GM12878 (cell line): ENCODE measurements at regions not wholly inside any gene's neighbourhood (a gene's known extent, or its start where the extent isn't known, plus 50 kb on each side); places are given as distances from the start of the nearest gene placed in this dataset.

ENCODE experiments used
- BHLHE40 ChIP-seq, 2 experiments: fragments of 450-650 bp in 1 of 2; IDR thresholded peaks; 2 replicates each; pipeline ENCODE4 v1.6.1; 2011 to 2017; ENCODE audit warnings: low read depth in 2 of 2, borderline replicate concordance in 1 of 2, improper control_type of control experiment in 1 of 2, low read length in 1 of 2, mild to moderate bottlenecking in 1 of 2
- CREB1 ChIP-seq: IDR thresholded peaks from 2 replicates; pipeline ENCODE4 v1.6.1; 2012; ENCODE audit warnings: low read depth, mild to moderate bottlenecking, inconsistent platforms
- DPF2 ChIP-seq: fragments of 450-650 bp; IDR thresholded peaks from 2 replicates; pipeline ENCODE4 v1.6.1; 2017; ENCODE audit warnings: mild to moderate bottlenecking
- FOXK2 ChIP-seq: fragments of 450-650 bp; IDR thresholded peaks from 2 replicates; pipeline ENCODE4 v1.6.1; 2017; ENCODE audit warnings: mild to moderate bottlenecking, moderate library complexity
- MTA2 ChIP-seq: fragments of 450-650 bp; IDR thresholded peaks from 2 replicates; pipeline ENCODE4 v1.6.1; 2016; ENCODE audit warnings: low read depth, mild to moderate bottlenecking, moderate library complexity
- MYB ChIP-seq: fragments of 150-350 bp; IDR thresholded peaks from 2 replicates; pipeline ENCODE4 v1.6.1; 2014; ENCODE audit warnings: mild to moderate bottlenecking, low read depth, low read length, borderline replicate concordance
- MYC ChIP-seq: IDR thresholded peaks from 2 replicates; pipeline ENCODE4 v1.6.1; 2011; ENCODE audit warnings: mild to moderate bottlenecking, low read length, moderate library complexity, inconsistent platforms; ENCODE audit not compliant: insufficient read depth, insufficient replicate concordance, insufficient read length, severe bottlenecking
- NFYA ChIP-seq: IDR thresholded peaks from 2 replicates; pipeline ENCODE4 v1.6.1; 2011; ENCODE audit warnings: low read depth, mild to moderate bottlenecking, low read length, improper control_type of control experiment, borderline replicate concordance
- NKRF ChIP-seq: fragments of 450-650 bp; conservative IDR thresholded peaks from 2 replicates; pipeline ENCODE4 v1.6.1; 2017; ENCODE audit warnings: mild to moderate bottlenecking, moderate library complexity
- SIX5 ChIP-seq: IDR thresholded peaks from 2 replicates; pipeline ENCODE4 v1.6.1; 2011; ENCODE audit warnings: mild to moderate bottlenecking, low read depth, low read length, moderate library complexity; ENCODE audit not compliant: severe bottlenecking
- TARDBP ChIP-seq: IDR thresholded peaks from 2 replicates; pipeline ENCODE4 v1.6.1; 2016; ENCODE audit warnings: borderline replicate concordance
- TF ChIP-seq, protein P1 (sequence below): IDR thresholded peaks from 2 replicates; pipeline ENCODE4 v1.6.1; 2012; ENCODE audit warnings: mild to moderate bottlenecking, low read depth, low read length

DNA sequence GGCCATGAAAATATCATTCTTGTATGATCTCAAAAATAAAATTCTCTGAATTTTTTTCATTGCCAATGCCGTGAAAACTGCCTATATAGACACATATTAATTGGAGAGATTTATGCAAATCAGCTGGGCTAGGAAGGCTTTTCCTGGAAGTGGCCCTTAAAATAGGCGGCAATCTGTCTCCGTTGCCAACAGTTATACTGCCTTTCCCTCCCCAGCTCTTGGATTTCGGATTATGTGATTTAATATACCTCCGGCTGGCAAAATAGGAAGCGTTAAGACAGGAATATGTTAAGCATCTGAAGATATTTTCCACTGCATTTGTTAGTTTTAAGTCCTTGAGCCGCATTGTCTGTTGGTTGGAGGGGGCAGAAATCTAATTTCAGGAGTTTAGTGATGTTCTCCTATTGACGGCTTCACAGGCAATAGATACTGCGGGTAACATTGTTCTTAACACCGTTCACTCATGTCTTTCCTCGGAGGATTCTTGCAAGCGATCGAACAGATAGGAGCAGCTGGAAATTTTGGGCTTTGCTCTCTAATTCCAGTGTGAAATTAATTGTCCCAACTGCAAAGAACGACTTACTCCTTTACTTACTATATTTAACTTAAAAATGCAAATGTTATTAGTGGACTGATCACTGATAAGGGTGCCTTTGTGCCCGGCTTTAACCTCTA lies 113.3 kb downstream of the LINC00237 start (continued):
- TF ChIP-seq TARDBP (no peak), NFYA (no peak), CREB1 (no peak), MYB (no peak), MTA2 (no peak), MYC (no peak), FOXK2 (no peak), SIX5 (no peak), BHLHE40 (IDR thresholded peaks at IDR 0.05; ENCODE audit: borderline replicate concordance in 1 of 2, low read depth in 2 of 2, low read length in 1 of 2) (no peak), DPF2 (no peak), NKRF (no peak)
- TF ChIP-seq, protein P1, sequence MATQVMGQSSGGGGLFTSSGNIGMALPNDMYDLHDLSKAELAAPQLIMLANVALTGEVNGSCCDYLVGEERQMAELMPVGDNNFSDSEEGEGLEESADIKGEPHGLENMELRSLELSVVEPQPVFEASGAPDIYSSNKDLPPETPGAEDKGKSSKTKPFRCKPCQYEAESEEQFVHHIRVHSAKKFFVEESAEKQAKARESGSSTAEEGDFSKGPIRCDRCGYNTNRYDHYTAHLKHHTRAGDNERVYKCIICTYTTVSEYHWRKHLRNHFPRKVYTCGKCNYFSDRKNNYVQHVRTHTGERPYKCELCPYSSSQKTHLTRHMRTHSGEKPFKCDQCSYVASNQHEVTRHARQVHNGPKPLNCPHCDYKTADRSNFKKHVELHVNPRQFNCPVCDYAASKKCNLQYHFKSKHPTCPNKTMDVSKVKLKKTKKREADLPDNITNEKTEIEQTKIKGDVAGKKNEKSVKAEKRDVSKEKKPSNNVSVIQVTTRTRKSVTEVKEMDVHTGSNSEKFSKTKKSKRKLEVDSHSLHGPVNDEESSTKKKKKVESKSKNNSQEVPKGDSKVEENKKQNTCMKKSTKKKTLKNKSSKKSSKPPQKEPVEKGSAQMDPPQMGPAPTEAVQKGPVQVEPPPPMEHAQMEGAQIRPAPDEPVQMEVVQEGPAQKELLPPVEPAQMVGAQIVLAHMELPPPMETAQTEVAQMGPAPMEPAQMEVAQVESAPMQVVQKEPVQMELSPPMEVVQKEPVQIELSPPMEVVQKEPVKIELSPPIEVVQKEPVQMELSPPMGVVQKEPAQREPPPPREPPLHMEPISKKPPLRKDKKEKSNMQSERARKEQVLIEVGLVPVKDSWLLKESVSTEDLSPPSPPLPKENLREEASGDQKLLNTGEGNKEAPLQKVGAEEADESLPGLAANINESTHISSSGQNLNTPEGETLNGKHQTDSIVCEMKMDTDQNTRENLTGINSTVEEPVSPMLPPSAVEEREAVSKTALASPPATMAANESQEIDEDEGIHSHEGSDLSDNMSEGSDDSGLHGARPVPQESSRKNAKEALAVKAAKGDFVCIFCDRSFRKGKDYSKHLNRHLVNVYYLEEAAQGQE: no peak
